HG03575 (cell line): ENCODE measurements at regions not wholly inside any gene's neighbourhood (a gene's known extent, or its start where the extent isn't known, plus 50 kb on each side); places are given as distances from the start of the nearest gene placed in this dataset.

Source experiments
- ATAC-seq: cut with Tn5 transposase; IDR thresholded peaks from one replicate; pipeline ENCODE4 v1.9.1; 2021; ENCODE audit not compliant: unreplicated experiment, insufficient number of reproducible peaks, low FRiP score; ENCODE audit errors: extremely low read depth

DNA sequence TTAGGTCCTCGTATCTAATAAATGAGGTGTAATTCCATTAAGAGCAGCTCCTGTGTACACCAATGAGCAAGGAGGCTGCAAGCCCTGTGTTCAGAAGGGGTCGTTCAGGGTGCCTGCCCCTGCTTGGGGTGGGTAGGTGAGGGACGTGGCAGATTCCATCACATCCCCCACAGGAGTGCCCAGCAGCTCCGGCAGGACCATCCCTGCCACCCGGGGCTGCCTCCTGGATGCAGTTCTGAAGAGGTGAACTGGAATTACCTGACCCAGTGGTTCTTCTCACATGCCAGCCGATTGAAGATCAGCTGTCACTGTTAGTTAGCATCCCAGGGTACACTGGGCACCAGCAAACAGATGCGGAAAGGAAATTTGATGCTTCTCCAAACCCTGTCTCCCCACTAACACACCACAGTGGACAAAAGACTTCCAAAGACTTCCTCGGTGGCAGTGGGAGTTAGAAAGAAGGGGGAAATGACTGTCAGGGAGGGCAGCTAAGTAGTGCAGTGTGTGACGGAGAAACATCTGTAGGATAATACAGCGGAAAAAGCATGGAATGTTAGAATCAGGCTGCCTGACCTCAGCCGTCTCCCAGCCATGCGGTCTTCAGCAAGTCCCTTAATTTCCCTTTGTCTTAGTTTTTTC is 313.6 kb upstream of the ZMIZ1 start:
- no peak for ATAC-seq

- no peak for ATAC-seq
Measured at GRCh38 chr10:78755877-78756455, 312.8 kb upstream of the ZMIZ1 start.

DNA sequence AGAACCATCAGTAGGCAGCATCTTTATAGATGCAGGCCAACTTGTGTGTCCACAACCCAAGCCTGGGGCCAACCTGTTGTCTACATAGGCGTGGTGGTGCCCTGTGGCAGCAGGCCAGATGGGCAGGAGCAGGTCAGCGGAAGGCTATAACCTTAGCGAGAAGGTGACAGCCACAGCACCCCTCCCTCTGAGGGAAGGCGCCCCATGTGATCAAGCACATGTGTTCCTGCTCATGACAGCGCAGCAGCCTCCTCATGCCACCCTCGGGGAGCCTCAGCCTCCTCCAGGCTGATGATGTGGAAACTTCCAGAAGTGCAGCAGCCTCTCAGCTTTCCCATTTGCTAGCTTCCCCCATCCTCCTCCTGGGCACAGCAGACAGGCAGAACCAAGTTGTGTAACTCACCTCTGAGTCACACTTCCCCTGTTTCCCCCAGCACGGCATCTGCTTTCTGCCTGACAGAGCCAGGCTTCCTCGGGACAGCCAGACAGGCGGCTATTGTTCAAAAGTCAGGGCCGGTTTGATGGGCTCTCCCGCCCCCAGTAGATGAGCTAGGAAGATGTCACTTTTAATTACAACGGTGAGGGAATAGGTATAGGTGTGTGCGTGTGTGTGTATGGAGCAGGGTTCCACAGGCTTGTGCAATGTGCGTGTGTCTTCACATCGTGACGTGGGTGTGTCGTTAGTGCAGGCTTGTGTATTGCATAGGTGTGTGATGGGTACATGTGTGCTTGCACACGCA is 312.0 kb upstream of the ZMIZ1 start:
- ATAC-seq: no peak

GRCh38 chr10:78757344-78757925 is 311.3 kb upstream of the ZMIZ1 start:
- ATAC-seq: no peak

DNA sequence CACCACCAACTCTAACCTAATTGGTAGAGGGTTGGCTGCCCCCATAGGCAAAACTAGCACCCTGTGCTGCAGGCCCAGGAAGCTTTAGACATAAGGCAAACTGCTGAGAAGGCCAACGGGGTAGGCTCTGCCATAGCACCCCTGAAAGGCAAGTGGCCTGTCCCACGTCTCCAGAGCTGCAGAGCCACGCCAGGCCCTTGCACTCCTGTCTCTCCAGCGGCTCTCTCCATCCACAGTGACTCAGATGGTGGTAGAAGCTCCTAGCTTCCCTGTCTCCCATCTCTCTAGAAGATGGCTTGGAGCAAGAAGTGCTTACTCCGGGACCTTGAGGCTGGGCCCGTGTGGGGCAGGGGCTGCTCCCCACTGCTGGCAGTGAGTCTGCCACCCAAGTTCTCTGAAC is 310.6 kb upstream of the ZMIZ1 start:
- ATAC-seq: no peak

- no peak for ATAC-seq
Measured at GRCh38 chr10:78759456-78760120, 309.2 kb upstream of the ZMIZ1 start.

DNA sequence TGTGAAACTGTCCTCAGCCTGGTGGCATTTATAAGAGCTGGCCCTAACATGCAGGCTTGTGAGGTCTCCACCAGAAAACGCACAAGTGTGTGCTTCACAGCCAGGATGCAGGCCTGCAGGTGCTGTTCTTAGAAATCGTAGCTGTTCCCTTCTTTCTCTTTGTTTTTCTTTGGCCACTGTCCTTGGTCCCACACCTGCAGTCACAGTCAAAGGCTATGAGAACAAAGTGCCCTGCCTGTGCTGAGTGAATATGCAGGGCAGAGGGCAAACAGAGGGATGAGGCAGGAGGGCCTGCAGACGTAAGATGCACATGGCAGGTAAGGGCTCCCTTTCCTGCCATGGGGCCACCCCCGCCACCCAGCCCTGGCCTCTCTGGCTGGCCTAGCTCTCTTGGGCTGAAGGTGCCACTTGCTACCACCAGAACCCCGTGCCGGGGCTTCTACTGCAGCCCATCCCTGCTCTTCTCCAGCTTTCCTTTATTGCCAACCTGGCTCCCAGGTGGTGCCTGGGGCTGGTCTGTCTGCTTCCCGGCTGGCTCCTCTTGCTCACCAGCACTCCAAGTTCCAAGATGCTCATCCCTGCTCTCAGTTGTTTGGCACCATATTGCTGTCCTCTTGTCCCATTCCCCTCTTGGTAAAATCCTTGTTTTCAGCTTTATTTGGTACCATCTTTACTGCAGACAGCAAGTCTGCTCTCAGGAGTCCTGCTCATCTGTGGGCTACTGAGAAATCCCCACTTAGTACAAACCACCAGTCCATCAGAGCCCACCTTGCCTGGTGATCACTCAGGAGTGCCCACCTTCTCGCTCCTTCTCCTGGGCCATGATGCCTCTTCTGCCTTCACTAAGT is 308.1 kb upstream of the ZMIZ1 start:
- ATAC-seq: no peak

- ATAC-seq: no peak
Measured at GRCh38 chr10:78761311-78761781, 307.4 kb upstream of the ZMIZ1 start.

- no peak for ATAC-seq
Measured at GRCh38 chr10:78762086-78762630, 306.6 kb upstream of the ZMIZ1 start.

- no peak for ATAC-seq
Measured at GRCh38 chr10:78763234-78763633, 305.5 kb upstream of the ZMIZ1 start.

DNA sequence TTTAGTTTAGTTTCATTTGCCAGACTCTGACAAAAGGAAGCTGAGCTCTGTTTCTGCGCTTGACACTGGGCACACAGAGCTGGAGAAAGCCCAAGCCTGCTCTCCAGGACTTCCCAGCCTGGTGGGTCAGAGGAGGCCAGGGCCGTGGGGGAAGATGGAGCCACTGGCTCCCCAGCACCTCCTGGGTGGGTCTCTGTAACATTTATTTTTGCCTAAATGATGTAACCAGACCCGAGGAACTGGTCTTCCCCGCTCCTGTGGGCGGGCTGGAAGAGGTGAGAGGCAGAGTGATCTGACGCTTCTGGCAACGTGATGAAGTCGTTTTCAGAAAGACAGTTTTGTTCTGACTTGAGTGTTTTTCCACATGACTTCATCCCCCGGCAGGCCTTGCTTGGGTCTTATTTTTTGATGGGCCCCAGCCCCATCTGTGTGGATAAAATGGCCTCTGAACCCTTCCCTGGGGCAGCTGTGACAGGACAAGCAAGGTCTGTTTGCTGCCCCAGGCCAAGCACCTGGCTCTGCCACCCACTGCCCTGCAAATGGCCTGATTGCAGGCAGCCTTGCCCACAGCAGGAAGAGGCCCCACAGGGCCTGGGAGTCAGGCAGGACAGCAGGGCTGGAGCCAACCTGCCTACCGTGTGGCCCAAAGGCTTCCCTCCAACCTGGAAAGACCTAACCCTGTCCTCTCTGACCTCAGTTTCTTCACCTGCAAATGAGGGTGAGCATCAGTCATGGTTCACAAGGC is 304.9 kb upstream of the ZMIZ1 start:
- ATAC-seq: no peak

DNA sequence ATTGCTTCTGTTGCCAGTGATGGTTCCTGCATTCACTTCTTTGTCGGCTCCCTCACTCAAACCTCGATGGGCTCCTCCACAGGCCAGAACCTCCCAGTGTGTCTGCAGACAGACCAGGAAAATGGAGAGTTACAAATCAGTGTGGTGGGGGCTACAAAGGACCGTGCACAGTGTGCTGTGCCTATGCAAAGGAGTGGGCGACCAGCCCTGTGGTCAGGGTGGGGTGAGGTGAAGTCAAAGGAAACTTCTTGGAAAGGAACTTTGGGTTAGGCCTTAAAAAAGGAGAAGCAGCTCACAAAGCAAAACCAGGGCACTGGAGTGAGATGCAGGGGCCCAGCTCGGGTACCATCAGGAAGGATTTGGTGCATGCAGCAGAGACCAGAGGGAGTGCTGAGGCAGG is 304.3 kb upstream of the ZMIZ1 start:
- no peak for ATAC-seq

DNA sequence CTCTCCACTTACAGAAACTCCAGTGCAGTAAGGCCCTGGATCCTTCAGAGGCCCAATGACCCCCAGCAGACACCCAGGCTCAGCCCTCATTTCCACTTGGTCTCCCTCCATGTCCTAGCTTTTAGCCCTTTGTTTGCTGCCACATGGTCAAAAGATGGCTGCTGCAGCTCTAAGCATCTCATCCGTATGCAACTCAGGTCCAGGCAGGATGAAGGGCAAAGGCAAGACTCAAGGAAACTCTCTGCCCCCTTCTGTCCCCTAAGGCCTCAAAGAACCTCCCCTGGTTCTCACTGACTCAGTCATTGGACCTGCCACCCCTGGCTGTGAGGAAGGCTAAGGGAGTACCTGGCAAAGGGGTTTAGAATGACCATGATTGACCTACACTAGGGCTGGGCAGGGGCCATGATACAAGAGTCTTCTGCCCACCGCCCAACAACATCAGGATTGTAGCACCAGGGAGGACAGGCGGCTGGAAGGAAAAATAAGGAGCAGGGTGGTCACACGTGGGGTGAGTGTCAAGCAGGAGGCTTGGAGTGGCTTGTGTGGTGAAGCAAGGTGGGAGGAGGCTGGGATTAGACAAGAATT is 303.8 kb upstream of the ZMIZ1 start:
- no peak for ATAC-seq

DNA sequence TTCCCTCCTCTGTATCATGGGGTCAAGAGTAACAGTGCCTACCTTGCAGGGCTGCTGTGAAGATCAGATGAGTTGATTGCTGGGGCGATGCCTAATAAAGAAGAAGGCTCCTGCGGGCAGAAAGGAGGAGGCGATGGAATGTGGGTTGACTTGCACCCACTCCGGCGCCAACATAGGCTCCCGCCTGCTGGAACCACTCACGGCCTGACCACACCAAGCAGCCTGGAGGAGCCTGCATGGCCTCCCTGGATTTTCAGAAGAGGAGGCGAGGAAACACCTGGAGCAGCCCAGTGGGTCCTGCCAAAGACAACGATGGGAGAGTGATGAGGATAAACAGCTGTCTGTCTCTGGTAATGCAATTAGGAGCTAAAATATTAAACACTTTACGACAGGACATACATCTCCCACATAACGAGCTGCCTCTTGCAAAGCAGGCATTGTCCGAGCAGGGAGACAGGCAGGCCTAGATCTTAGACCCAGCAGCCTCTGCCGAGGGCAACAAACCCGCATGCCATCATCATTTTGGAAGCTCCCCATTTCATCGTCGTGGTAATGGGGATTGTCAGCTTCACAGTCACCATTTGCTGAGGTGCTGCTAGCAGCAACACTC is 302.9 kb upstream of the ZMIZ1 start:
- ATAC-seq: no peak

GRCh38 chr10:78766603-78767002 is 302.2 kb upstream of the ZMIZ1 start:
- ATAC-seq: no peak

DNA sequence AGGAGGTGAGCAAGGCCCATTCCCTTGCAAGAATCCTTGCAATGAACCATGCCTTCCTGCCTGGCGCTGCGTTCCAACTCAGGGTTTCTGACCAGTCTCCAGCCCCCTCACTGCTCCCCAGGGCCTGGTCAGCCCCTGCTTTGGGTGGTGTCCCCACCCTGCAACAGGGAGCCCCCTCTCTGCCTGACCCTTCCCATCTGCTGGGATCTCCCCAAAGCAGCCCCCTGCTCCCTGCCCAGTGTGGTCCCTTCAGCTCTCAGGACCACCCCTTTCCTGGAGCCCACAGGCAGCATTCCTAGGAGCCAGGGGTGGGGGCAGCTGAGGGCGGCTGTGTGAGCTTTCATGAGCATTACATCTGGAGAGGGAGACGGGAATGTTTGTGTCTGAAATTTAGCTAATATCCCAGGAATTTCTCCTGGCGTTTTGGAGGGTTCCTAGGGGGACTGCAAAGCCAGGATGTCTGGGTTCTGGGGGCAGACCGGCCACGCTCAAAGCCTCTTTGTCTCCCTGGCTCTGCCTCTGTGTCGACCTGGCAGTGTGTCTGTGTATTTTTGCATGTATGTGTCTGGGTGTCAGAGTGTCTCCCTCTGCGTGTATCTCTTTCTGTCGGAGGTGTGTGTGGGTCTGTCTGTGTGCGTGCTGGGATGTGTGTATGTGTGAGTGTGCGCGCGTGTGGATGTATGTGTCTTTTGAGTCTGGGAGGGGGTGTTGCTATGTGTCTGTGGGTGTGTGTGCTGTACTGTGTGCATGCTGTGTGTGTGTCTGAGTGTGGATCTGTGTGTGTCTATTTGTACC is 300.5 kb upstream of the ZMIZ1 start:
- ATAC-seq: no peak
